H1 (cell line): ENCODE measurements at regions not wholly inside any gene's neighbourhood (a gene's known extent, or its start where the extent isn't known, plus 50 kb on each side); places are given as distances from the start of the nearest gene placed in this dataset.

Experiments used
- CTCF ChIA-PET: fragments of 300-600 bp; sonication (Branson Sonifier 250); formaldehyde crosslinking; loops from one replicate; lab custom pipeline; 2021; ENCODE audit not compliant: partially characterized antibody; lab: Charles Lee
- POLR2A ChIA-PET: fragments of 300-600 bp; sonication (Branson Sonifier 250); formaldehyde crosslinking; loops from one replicate; lab custom pipeline; 2021; ENCODE audit warnings: inconsistent platforms; ENCODE audit not compliant: partially characterized antibody; lab: Charles Lee
- DNase-seq, 2 experiments: peaks; one replicate each; pipeline versions ENCODE4 v3.0.0 to v3.0.0-alpha.2; 2010 to 2022; ENCODE audit warnings: low spot score in 2 of 2, low read depth in 1 of 2, mixed read lengths in 1 of 2
- FAIRE-seq: peaks from 2 replicates; lab custom pipeline; 2011; peaks lifted over from hg19 to GRCh38; lab: Jason Lieb, UNC
- H2AFZ ChIP-seq: 2 replicates; pipeline ENCODE4 v1.8.1; 2012; ENCODE audit warnings: low read length, inconsistent platforms
- H2AK5ac ChIP-seq: 2 replicates; pipeline ENCODE4 v1.6.1; 2013; ENCODE audit warnings: low read depth, low read length
- H2BK120ac ChIP-seq: replicated peaks from 2 replicates; pipeline ENCODE3; 2013; ENCODE audit warnings: low read depth, low read length, inconsistent platforms
- H2BK12ac ChIP-seq: 2 replicates; pipeline ENCODE4 v1.6.1; 2013; ENCODE audit warnings: low read depth, low read length
- H2BK15ac ChIP-seq: 2 replicates; pipeline ENCODE4 v1.6.1; 2013; ENCODE audit warnings: low read length
- H2BK20ac ChIP-seq: 2 replicates; pipeline ENCODE4 v1.6.1; 2013; ENCODE audit warnings: low read length
- H2BK5ac ChIP-seq: 2 replicates; pipeline ENCODE4 v1.6.1; 2013; ENCODE audit warnings: low read depth, low read length
- H3K14ac ChIP-seq: 2 replicates; pipeline ENCODE4 v1.6.1; 2013; ENCODE audit warnings: inconsistent platforms; ENCODE audit not compliant: insufficient read length
- H3K18ac ChIP-seq: 2 replicates; pipeline ENCODE4 v1.6.1; 2013; ENCODE audit warnings: low read length; ENCODE audit errors: extremely low read depth
- H3K23ac ChIP-seq: 2 replicates; pipeline ENCODE4 v1.6.1; 2013; ENCODE audit warnings: inconsistent platforms; ENCODE audit not compliant: insufficient read length
- H3K23me2 ChIP-seq: 2 replicates; pipeline ENCODE4 v1.6.1; 2013; ENCODE audit warnings: low read depth, low read length
- H3K27ac ChIP-seq: 2 replicates; pipeline ENCODE4 v1.6.1; 2011; ENCODE audit warnings: low read depth, low read length, inconsistent platforms
- H3K27me3 ChIP-seq, 4 experiments: replicated peaks in 1 of 4; 1 replicate in 1 of 4; 2 replicates in 3 of 4; pipeline versions ENCODE4 v1.6.1 to v1.8.1; 2011 to 2013; ENCODE audit warnings: low read length in 3 of 4, mild to moderate bottlenecking in 3 of 4, inconsistent platforms in 2 of 4, mixed read lengths in 2 of 4, moderate library complexity in 1 of 4; ENCODE audit not compliant: control insufficient read depth in 3 of 4, insufficient read depth in 3 of 4; ENCODE audit errors: extremely low read depth in 1 of 4
- H3K36me3 ChIP-seq, 4 experiments: 2 replicates each; pipeline versions ENCODE4 v1.6.1 to v1.8.1; 2011 to 2013; ENCODE audit warnings: mild to moderate bottlenecking in 4 of 4, low read length in 3 of 4, moderate library complexity in 2 of 4, control low read depth in 1 of 4, inconsistent platforms in 1 of 4; ENCODE audit not compliant: insufficient read depth in 4 of 4, control insufficient read depth in 2 of 4
- H3K4ac ChIP-seq: replicated peaks from 2 replicates; pipeline ENCODE3; 2013; ENCODE audit warnings: low read length, low read depth, mixed read lengths, inconsistent platforms; ENCODE audit not compliant: insufficient read length
- H3K4me1 ChIP-seq, 4 experiments: replicated peaks in 1 of 4; 1 replicate in 1 of 4; 2 replicates in 3 of 4; pipeline versions ENCODE4 v1.6.1 to v1.8.1; 2011 to 2013; ENCODE audit warnings: low read length in 3 of 4, inconsistent platforms in 2 of 4, mixed read lengths in 1 of 4; ENCODE audit not compliant: insufficient read depth in 4 of 4, control insufficient read depth in 3 of 4
- H3K4me2 ChIP-seq, 2 experiments: 2 replicates each; pipeline versions ENCODE4 v1.6.1 to v1.8.1; 2011 to 2013; ENCODE audit warnings: low read depth in 2 of 2, low read length in 2 of 2, control low read depth in 1 of 2, inconsistent platforms in 1 of 2, mild to moderate bottlenecking in 1 of 2; ENCODE audit not compliant: insufficient read depth in 1 of 2
- H3K4me3 ChIP-seq, 4 experiments: fragments of 200-600, 300-600 bp in 1 of 4; sonication (generic), shearing (Covaris generic), sonication (Bioruptor Twin) in 1 of 4; 2 replicates each; pipeline versions ENCODE4 v1.5.1 to v1.8.1; 2011 to 2016; ENCODE audit warnings: low read length in 4 of 4, low read depth in 3 of 4, control low read depth in 2 of 4, inconsistent platforms in 2 of 4, mild to moderate bottlenecking in 2 of 4, mixed read lengths in 1 of 4, moderate library complexity in 1 of 4; ENCODE audit not compliant: insufficient read depth in 2 of 4; ENCODE audit errors: extremely low read depth in 1 of 4
- H3K56ac ChIP-seq: replicated peaks from 2 replicates; pipeline ENCODE3; 2013; ENCODE audit warnings: low read depth, mild to moderate bottlenecking, mixed read lengths, low read length, inconsistent platforms; ENCODE audit not compliant: insufficient read length
- H3K79me1 ChIP-seq: 2 replicates; pipeline ENCODE4 v1.6.1; 2013; ENCODE audit warnings: low read depth, low read length, control low read depth
- H3K79me2 ChIP-seq, 2 experiments: 2 replicates each; pipeline versions ENCODE4 v1.6.1 to v1.8.1; 2012 to 2013; ENCODE audit warnings: low read length in 2 of 2, mild to moderate bottlenecking in 2 of 2, inconsistent platforms in 1 of 2; ENCODE audit not compliant: insufficient read depth in 2 of 2, control insufficient read depth in 1 of 2
- H3K9ac ChIP-seq, 4 experiments: replicated peaks in 1 of 4; 1 replicate in 1 of 4; 2 replicates in 3 of 4; pipeline versions ENCODE4 v1.6.1 to v1.8.1; 2011 to 2013; ENCODE audit warnings: low read depth in 3 of 4, low read length in 3 of 4, control low read depth in 2 of 4, mild to moderate bottlenecking in 2 of 4, moderate library complexity in 2 of 4, inconsistent platforms in 1 of 4; ENCODE audit errors: extremely low read depth in 1 of 4
- H3K9me3 ChIP-seq, 2 experiments: 2 replicates each; pipeline versions ENCODE4 v1.6.1 to v1.8.1; 2012 to 2013; ENCODE audit warnings: mild to moderate bottlenecking in 2 of 2, moderate library complexity in 2 of 2, control low read depth in 1 of 2, inconsistent platforms in 1 of 2, low read depth in 1 of 2, low read length in 1 of 2, mixed read lengths in 1 of 2; ENCODE audit not compliant: insufficient read depth in 2 of 2
- H4K20me1 ChIP-seq, 2 experiments: replicated peaks in 1 of 2; 2 replicates each; pipeline versions ENCODE3 to v1.8.1; 2011 to 2013; ENCODE audit warnings: inconsistent platforms in 2 of 2, low read length in 2 of 2, mild to moderate bottlenecking in 1 of 2; ENCODE audit not compliant: insufficient read depth in 2 of 2, control insufficient read depth in 1 of 2
- H4K5ac ChIP-seq: 2 replicates; pipeline ENCODE4 v1.6.1; 2013; ENCODE audit warnings: low read length, low read depth, mixed read lengths, inconsistent platforms; ENCODE audit not compliant: insufficient read length
- H4K8ac ChIP-seq: 2 replicates; pipeline ENCODE4 v1.8.0; 2013; ENCODE audit warnings: mild to moderate bottlenecking, moderate library complexity, low read length, inconsistent platforms; ENCODE audit not compliant: insufficient read depth; ENCODE audit errors: extremely low read depth
- H4K91ac ChIP-seq: replicated peaks from 2 replicates; pipeline ENCODE3; 2013; ENCODE audit warnings: low read length, mixed read lengths, inconsistent platforms; ENCODE audit not compliant: insufficient read length
- CBX8 ChIP-seq: fragments of 300-800, 300-1000 bp; sonication (generic); IDR thresholded peaks from 2 replicates; pipeline ENCODE4 v1.7.1; 2016; ENCODE audit warnings: low read depth, low read length, borderline replicate concordance
- KDM5A ChIP-seq: fragments of 200-600 bp; IDR thresholded peaks from 2 replicates; pipeline ENCODE4 v1.7.1; 2012; ENCODE audit warnings: mild to moderate bottlenecking, low read length, inconsistent platforms, mixed read lengths
- RAD21 ChIP-seq, 2 experiments: IDR thresholded peaks in 1 of 2; conservative IDR thresholded peaks in 1 of 2; 2 replicates each; pipeline ENCODE4 v1.6.1; 2011; ENCODE audit warnings: low read depth in 2 of 2, low read length in 2 of 2, improper control_type of control experiment in 1 of 2, inconsistent platforms in 1 of 2, mild to moderate bottlenecking in 1 of 2, moderate library complexity in 1 of 2
- RBBP5 ChIP-seq: IDR thresholded peaks from 2 replicates; pipeline ENCODE4 v1.7.1; 2012; ENCODE audit warnings: low read depth, mild to moderate bottlenecking, inconsistent platforms, low read length, moderate library complexity, borderline replicate concordance
- WGBS, 2 experiments: shearing (Covaris generic) in 1 of 2; methylation state at CpG; one replicate each; pipeline versions ENCODE4 v1.1.6 to v1.1.7; 2013 to 2015; ENCODE audit warnings: low lambda C conversion rate in 2 of 2, mixed read lengths in 2 of 2, inconsistent platforms in 1 of 2, low coverage in 1 of 2, missing lambda C conversion rate in 1 of 2; ENCODE audit not compliant: insufficient replicate concordance in 2 of 2, insufficient coverage in 1 of 2, insufficient read length in 1 of 2; ENCODE audit errors: extremely low coverage in 1 of 2, missing lambda C conversion rate in 1 of 2; 5-methylcytosine and 5-hydroxymethylcytosine counted together

DNA sequence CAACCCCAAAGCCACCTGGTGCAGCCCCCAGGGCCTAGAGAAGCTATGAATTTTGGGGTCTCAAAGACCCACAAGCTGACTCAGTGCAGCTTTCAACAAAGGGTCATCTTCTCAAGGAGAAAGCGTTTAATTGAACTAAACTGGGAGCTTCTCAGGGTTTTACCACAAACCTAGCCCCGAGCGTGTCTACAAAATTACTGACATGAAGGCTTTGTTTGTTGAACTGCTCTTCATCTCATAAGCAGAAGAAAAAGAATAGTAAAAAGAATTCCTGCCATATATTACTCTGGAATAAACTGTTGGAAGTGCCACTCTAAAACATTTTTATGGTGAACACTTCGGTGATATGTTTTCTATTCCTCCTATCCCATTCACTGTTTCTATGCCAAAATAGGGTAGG, 50.8 kb upstream of the INCENP start:
- no peaks in the 10 kb centered on the region for H3K27me3 ChIP-seq
- H3K36me3 ChIP-seq, result no peaks in the 10 kb centered on the region
- H4K5ac ChIP-seq, result no peak overlapping the region
- H3K23ac ChIP-seq, result no peak overlapping the region
- no peaks in the 10 kb centered on the region for H3K9me3 ChIP-seq
- no peak overlapping the region for H2BK20ac ChIP-seq
- no peak overlapping the region for H3K18ac ChIP-seq
- no peak overlapping the region for H3K4me2 ChIP-seq
- FAIRE-seq (no peak), DNase-seq (no peak)
- H3K56ac ChIP-seq, result no peak overlapping the region
- H2AFZ ChIP-seq, result no peak overlapping the region
- CTCF ChIA-PET, result interaction anchor here (1.0 to 10.7 kb wide), 6 partner anchors 8 to 175 kb away, joined by 3 to 84 read pairs (median 4); partner anchors contain the start of gene FTH1
- POLR2A ChIA-PET, result interaction anchor here (0.8 kb wide), 1 partner anchor 149 kb away, joined by 4 read pairs; no protein-coding TSS in a partner anchor
- H4K8ac ChIP-seq, result no peak overlapping the region
- no peaks in the 10 kb centered on the region for H4K20me1 ChIP-seq
- no peak overlapping the region for H2BK12ac ChIP-seq
- H3K14ac ChIP-seq, result no peak overlapping the region
- no peak overlapping the region for H4K91ac ChIP-seq
- no peak overlapping the region for H2BK120ac ChIP-seq
- H3K79me2 ChIP-seq, result no peaks in the 10 kb centered on the region
- H3K79me1 ChIP-seq, result no peaks in the 10 kb centered on the region
- no peak overlapping the region for H2BK15ac ChIP-seq
- H2BK5ac ChIP-seq, result no peak overlapping the region
- no peaks in the 10 kb centered on the region for H3K4me1 ChIP-seq
- H2AK5ac ChIP-seq, result no peak overlapping the region
- no peak overlapping the region for H3K4me3 ChIP-seq
- H3K27ac ChIP-seq, result no peak overlapping the region
- H3K23me2 ChIP-seq, result no peaks in the 10 kb centered on the region
- H3K4ac ChIP-seq, result no peak overlapping the region
- 84% methylated on average over 4 of the region's 4 CpGs; no CpG with 5 or more reads in 1 of the 2 experiments for WGBS, 2 experiments
- H3K9ac ChIP-seq, result no peak overlapping the region
- TF ChIP-seq RAD21 (IDR thresholded peaks at IDR 0.05 in 1 of 2, conservative IDR thresholded peaks at IDR 0.05 in 1 of 2; ENCODE audit: low read depth in 2 of 2, low read length in 2 of 2) (no peak), RBBP5 (no peak), KDM5A (no peak), CBX8 (no peak)
